Keratinocyte (primary cell): ENCODE measurements at regions not wholly inside any gene's neighbourhood (a gene's known extent, or its start where the extent isn't known, plus 50 kb on each side); places are given as distances from the start of the nearest gene placed in this dataset.

Source experiments
- DNase-seq: peaks from one replicate; pipeline ENCODE4 v3.0.0-alpha.2; 2011; ENCODE audit warnings: low read depth, missing footprints, low spot score
- FAIRE-seq: peaks from 2 replicates; lab custom pipeline; 2011; peaks lifted over from hg19 to GRCh38; lab: Jason Lieb, UNC
- H2AFZ ChIP-seq: 2 replicates; pipeline ENCODE4 v1.6.0; 2012; ENCODE audit warnings: low read length, control low read depth, inconsistent platforms; ENCODE audit not compliant: control insufficient read depth
- H3K27ac ChIP-seq: 2 replicates; pipeline ENCODE4 v1.5.1; 2011; ENCODE audit warnings: low read length; ENCODE audit not compliant: control insufficient read depth, insufficient read depth
- H3K27me3 ChIP-seq: 3 replicates; pipeline ENCODE4 v1.6.0; 2011; ENCODE audit warnings: low read length; ENCODE audit not compliant: control insufficient read depth, insufficient read depth; ENCODE audit errors: extremely low read depth
- H3K36me3 ChIP-seq, 2 experiments: 2 replicates in 1 of 2; 3 replicates in 1 of 2; pipeline ENCODE4 v1.5.1; 2011; ENCODE audit warnings: low read length in 2 of 2, mild to moderate bottlenecking in 1 of 2; ENCODE audit not compliant: control insufficient read depth in 2 of 2, insufficient read depth in 2 of 2; ENCODE audit errors: extremely low read depth in 1 of 2
- H3K4me1 ChIP-seq: 3 replicates; pipeline ENCODE4 v1.5.1; 2011; ENCODE audit warnings: low read length; ENCODE audit not compliant: control insufficient read depth, insufficient read depth; ENCODE audit errors: extremely low read depth
- H3K4me2 ChIP-seq: 3 replicates; pipeline ENCODE4 v1.6.0; 2011; ENCODE audit warnings: low read depth, low read length; ENCODE audit not compliant: control insufficient read depth, insufficient read depth; ENCODE audit errors: extremely low read depth
- H3K4me3 ChIP-seq, 3 experiments: fragments of 200-600 bp in 1 of 3; sonication (generic) in 1 of 3; 2 replicates in 2 of 3; 3 replicates in 1 of 3; pipeline ENCODE4 v1.5.1; 2011 to 2016; ENCODE audit warnings: low read length in 3 of 3, mild to moderate bottlenecking in 3 of 3, control low read depth in 2 of 3, inconsistent platforms in 1 of 3, low read depth in 1 of 3, mixed read lengths in 1 of 3, mixed run types in 1 of 3, moderate library complexity in 1 of 3; ENCODE audit not compliant: control insufficient read depth in 2 of 3, insufficient read depth in 2 of 3; ENCODE audit errors: extremely low read depth in 1 of 3
- H3K79me2 ChIP-seq: 2 replicates; pipeline ENCODE4 v1.6.0; 2012; ENCODE audit warnings: low read length; ENCODE audit not compliant: control insufficient read depth, insufficient read depth
- H3K9ac ChIP-seq: 3 replicates; pipeline ENCODE4 v1.6.0; 2011; ENCODE audit warnings: low read length; ENCODE audit not compliant: control insufficient read depth, insufficient read depth; ENCODE audit errors: extremely low read depth
- H3K9me1 ChIP-seq: 3 replicates; pipeline ENCODE4 v1.6.0; 2011; ENCODE audit warnings: low read length; ENCODE audit not compliant: control insufficient read depth, insufficient read depth; ENCODE audit errors: extremely low read depth
- H3K9me3 ChIP-seq: 2 replicates; pipeline ENCODE4 v1.5.1; 2012; ENCODE audit warnings: low read depth, low read length; ENCODE audit not compliant: control insufficient read depth
- H4K20me1 ChIP-seq: 3 replicates; pipeline ENCODE4 v1.6.0; 2011; ENCODE audit warnings: low read length; ENCODE audit not compliant: control insufficient read depth, insufficient read depth; ENCODE audit errors: extremely low read depth
- EZH2 ChIP-seq: IDR thresholded peaks from one replicate; pipeline ENCODE4 v1.6.1; 2012; ENCODE audit warnings: inconsistent platforms, mild to moderate bottlenecking, low read length, moderate library complexity
- dilution Hi-C: fragments of 300-500 bp; cut with MboI; formaldehyde crosslinking; loops from one replicate; pipeline ENCODE4 v1.7.0; 2020; ENCODE audit warnings: low sequenced_read_pairs; ENCODE audit not compliant: extremely low pct_ligation_motif_present
- TF ChIP-seq, protein P1 (sequence below), 3 experiments: IDR thresholded peaks in 1 of 3; conservative IDR thresholded peaks in 1 of 3; optimal IDR thresholded peaks in 1 of 3; 2 replicates in 2 of 3; 3 replicates in 1 of 3; pipeline versions ENCODE3 to v1.5.1; 2011; ENCODE audit warnings: low read length in 3 of 3, mild to moderate bottlenecking in 3 of 3, moderate library complexity in 2 of 3, control low read depth in 1 of 3, inconsistent platforms in 1 of 3; ENCODE audit not compliant: insufficient read depth in 2 of 3; ENCODE audit errors: extremely low read depth in 1 of 3

DNA sequence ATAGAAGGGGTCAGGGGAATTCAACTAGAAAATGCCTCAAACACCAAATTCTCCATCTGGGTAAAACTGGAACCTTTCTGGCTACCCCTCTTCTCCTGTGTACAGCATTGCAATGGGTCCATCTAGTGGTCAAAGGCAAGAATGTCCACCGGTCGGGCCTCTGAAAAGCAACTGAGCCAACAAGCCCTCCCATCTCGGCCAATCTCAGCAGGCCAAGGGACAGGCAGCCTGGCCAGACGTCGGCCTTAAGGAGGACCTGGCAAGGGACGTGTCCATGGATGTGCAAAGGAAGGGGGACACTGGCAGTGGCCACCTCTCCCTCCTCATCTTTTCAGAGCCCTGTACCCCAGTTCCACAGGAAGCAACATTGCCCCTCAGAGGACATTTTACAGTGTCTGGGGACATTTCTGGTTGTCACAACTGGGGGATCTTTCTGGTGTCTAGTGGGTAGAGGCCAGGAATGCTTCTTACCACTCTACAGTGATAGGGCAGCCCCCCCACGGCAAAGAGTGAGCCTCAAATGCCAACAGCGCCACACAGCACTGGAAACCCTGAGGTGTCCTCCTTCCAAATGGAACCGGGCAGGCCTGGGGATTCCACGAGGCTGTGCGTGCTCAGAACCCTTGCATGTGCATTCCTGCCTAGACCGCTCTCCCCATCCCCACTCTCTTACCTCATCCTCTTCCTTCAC is 99.8 kb upstream of the FOXA2 start:
- no peak overlapping the region for H3K9ac ChIP-seq

DNA sequence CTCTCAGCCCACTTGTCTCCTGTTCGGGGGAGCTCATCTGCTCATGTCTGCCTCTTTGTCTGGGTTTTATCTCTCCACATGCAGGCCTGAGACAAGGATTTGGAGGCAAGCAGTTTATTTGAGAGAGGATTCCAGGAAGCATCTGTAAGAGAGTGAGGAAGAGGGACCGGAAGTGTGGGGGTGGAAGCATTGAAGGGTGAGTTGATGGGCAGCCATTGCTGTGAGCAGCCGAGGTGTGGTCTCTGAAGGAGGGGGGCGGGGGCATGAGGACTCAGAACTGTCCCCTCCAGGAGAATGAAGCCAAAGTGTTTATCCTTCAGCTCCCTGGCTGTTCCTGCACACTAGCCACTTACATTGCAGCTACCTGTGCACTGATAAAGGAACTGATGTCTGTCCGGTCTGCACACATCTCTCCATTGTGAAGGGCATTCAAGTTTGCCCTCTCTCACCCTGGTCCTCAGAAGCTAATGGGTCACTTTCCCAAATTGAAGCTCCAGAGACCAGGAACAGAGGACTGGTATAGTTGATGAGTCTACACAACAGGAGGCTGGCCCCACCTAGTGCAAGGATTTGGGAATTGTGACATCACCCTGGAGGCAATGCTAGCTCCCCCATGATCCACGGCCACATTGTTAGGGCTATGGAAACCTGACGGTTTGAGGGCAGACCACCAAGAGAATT is 100.5 kb upstream of the FOXA2 start:
- no peaks in the 10 kb centered on the region for H3K9me1 ChIP-seq
- H2AFZ ChIP-seq: no peak overlapping the region
- no peaks in the 10 kb centered on the region for H3K79me2 ChIP-seq
- FAIRE-seq (peak; percentile 46), DNase-seq (no peak)
- peaks cover 5% of the 10 kb centered on the region for H3K4me1 ChIP-seq
- dilution Hi-C loops: loop anchor here (25.0 kb wide), 1 partner anchor 348 kb away; no protein-coding TSS in a partner anchor
- no peaks in the 10 kb centered on the region for H3K36me3 ChIP-seq
- no peak overlapping the region for H3K9ac ChIP-seq
- TF ChIP-seq EZH2: no peak
- TF ChIP-seq, protein P1, sequence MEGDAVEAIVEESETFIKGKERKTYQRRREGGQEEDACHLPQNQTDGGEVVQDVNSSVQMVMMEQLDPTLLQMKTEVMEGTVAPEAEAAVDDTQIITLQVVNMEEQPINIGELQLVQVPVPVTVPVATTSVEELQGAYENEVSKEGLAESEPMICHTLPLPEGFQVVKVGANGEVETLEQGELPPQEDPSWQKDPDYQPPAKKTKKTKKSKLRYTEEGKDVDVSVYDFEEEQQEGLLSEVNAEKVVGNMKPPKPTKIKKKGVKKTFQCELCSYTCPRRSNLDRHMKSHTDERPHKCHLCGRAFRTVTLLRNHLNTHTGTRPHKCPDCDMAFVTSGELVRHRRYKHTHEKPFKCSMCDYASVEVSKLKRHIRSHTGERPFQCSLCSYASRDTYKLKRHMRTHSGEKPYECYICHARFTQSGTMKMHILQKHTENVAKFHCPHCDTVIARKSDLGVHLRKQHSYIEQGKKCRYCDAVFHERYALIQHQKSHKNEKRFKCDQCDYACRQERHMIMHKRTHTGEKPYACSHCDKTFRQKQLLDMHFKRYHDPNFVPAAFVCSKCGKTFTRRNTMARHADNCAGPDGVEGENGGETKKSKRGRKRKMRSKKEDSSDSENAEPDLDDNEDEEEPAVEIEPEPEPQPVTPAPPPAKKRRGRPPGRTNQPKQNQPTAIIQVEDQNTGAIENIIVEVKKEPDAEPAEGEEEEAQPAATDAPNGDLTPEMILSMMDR (optimal IDR thresholded peaks at IDR 0.05 in 1 of 3, IDR thresholded peaks at IDR 0.05 in 1 of 3, conservative IDR thresholded peaks at IDR 0.05 in 1 of 3; ENCODE audit: extremely low read depth in 1 of 3, insufficient read depth in 2 of 3, low read length in 3 of 3): peak; percentile 26 to 63 (median 37)
- H3K27ac ChIP-seq: no peak overlapping the region
- no peaks in the 10 kb centered on the region for H3K27me3 ChIP-seq
- H4K20me1 ChIP-seq: no peaks in the 10 kb centered on the region
- H3K9me3 ChIP-seq: no peaks in the 10 kb centered on the region
- H3K4me3 ChIP-seq: no peak overlapping the region
- no peak overlapping the region for H3K4me2 ChIP-seq

More for the DNA sequence above, 99.8 kb upstream of the FOXA2 start:
- no peak overlapping the region for H3K27ac ChIP-seq
- peak; percentile 17 for DNase-seq
- no peak overlapping the region for H2AFZ ChIP-seq
- H3K27me3 ChIP-seq: no peaks in the 10 kb centered on the region
- H3K4me2 ChIP-seq: no peak overlapping the region
- no peaks in the 10 kb centered on the region for H3K36me3 ChIP-seq
- TF ChIP-seq, protein P1 (optimal IDR thresholded peaks at IDR 0.05 in 1 of 3, IDR thresholded peaks at IDR 0.05 in 1 of 3, conservative IDR thresholded peaks at IDR 0.05 in 1 of 3; ENCODE audit: extremely low read depth in 1 of 3, insufficient read depth in 2 of 3, low read length in 3 of 3): peak; percentile 83 to 89 (median 84)
- no peak for TF ChIP-seq EZH2
- peaks cover 5% of the 10 kb centered on the region for H3K4me1 ChIP-seq
- H3K9me3 ChIP-seq: no peaks in the 10 kb centered on the region
- FAIRE-seq: peak; percentile 98
- no peaks in the 10 kb centered on the region for H3K79me2 ChIP-seq
- dilution Hi-C loops: loop anchor here (25.0 kb wide), 1 partner anchor 347 kb away; no protein-coding TSS in a partner anchor
- H3K9me1 ChIP-seq: no peaks in the 10 kb centered on the region
- no peak overlapping the region for H3K4me3 ChIP-seq
- no peaks in the 10 kb centered on the region for H4K20me1 ChIP-seq
